COLO829 (cell line): ENCODE measurements at regions not wholly inside any gene's neighbourhood (a gene's known extent, or its start where the extent isn't known, plus 50 kb on each side); places are given as distances from the start of the nearest gene placed in this dataset.
"Not testable (repeated sequence)": the region's sequence is repeated elsewhere in the genome, so short reads cannot be mapped to it uniquely, and the experiment has no call there.

ENCODE experiments used
- DNase-seq: peaks from one replicate; pipeline ENCODE4 v3.0.0; 2012; ENCODE audit warnings: low spot score

GRCh38 chr18:25557011-25557410, 205.0 kb upstream of the ZNF521 start:
- DNase-seq = no peak

GRCh38 chr18:25553631-25554263, 201.8 kb upstream of the ZNF521 start:
- no peak for DNase-seq

- no peak for DNase-seq
These were observed 192.8 kb upstream of the ZNF521 start for GRCh38 chr18:25544546-25545287.

- DNase-seq = no peak
These were observed 186.4 kb upstream of the ZNF521 start for GRCh38 chr18:25538175-25538922.

GRCh38 chr18:25535495-25535894, 183.5 kb upstream of the ZNF521 start:
- DNase-seq = no peak

DNA sequence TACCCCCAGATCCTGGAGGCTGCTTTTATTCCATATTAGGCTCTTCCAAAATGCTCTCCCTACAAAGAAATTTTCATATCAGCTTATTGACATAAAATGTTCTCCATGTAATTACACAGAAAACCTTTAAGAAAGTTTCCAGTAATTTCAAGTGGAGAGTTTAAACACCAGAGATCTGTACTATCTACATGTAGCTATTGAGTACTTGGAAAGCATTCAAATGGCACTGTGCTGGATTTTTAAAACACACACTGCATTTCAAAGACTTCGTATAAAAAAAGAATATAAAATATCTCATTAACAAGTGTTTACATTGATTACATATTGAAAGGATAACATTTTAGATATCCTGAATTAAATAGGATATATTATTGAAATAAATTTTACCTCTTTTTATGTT, 182.4 kb upstream of the ZNF521 start:
- DNase-seq = no peak

DNA sequence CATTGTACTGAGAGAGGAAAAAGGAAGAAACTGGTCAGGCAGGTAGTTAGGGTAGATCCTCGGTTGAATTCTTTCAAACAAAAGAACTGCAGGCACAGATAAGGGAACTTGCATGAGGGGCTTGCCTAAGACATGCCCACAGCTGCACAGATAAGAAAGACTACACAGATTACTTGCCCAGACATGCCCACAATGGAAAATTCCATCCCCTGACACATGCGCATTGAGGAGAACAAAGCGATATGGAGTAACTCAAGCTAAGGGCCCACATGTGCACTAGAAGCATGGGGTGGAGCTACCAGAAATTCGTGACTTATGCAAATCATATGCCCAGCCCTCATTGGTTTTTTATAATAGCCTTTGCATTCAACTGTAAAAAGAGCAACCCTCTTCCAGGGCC, 181.3 kb upstream of the ZNF521 start:
- DNase-seq = no peak

DNA sequence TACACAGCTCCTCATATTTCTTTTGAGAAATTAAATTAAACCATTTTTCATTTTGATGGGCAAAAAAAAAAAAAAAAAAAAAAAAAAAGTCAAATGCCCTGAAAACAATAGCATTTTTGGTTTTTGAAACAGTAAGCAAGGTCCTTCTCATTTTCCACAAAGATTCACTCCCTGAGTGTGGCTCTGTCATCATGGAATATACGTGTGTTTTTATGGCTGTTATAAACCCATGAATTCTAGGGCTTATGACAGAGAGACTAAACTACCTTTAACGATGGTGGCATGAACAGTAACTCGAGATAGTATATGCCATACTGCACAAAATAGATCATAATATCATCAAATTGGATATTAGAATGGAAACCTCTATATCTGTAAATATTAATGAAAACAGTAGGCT, 179.2 kb upstream of the ZNF521 start:
- no peak for DNase-seq

GRCh38 chr18:25525789-25526188, 173.8 kb upstream of the ZNF521 start:
- DNase-seq = not testable (repeated sequence)

DNA sequence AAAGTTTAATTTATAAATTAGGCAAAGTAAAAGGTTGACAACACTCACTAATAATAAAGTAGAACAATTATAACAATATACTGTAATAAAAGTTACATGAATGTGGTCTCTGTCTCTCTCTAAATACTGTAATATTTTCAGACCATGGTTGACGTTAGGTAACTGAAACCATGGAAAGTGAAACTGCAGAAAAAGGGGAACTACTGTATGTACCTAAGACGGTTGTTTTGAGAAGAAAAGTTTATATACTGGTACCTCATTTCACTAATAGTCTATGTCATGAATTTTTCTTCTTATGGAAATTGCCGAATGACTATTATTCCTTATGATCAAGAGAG, 166.7 kb upstream of the ZNF521 start:
- DNase-seq = no peak

DNA sequence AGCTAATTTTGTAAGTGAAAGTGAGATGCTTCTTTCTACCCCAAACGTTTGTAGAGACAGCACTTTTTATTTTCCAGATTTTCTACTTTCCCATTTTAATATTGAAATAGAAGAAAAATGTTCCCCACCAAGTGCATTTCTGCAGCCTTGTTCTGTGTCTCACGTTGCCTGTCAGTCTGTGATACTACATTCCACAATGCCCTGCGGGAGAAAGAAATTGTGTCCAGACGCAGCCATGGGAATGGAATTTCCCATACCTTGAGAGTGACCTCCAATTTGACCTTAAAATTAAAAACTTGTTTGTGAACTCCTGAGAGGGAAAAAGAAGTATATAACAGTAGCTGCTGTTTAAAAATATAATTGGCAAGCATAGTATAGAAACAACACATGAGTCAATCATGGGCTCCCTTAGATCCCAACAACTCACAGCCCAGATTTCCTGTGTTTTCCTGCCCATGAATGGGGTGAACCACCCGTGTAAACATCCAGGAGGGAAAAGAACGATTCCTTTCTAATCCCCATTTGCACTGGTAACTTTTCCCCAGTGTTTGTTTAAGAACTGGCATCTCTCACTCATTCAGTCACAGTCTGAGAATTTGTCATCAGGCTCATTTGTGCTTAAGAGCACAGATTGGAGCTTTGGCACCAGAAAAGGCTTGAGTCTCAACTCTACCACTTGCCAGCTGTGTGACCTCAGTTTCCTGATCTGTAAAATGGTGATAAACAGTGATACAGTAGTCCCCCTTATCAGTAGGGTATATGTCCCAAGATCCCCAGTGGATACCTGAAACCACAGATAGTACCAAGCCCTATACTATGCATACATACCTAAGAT, 166.1 kb upstream of the ZNF521 start:
- DNase-seq = no peak

DNA sequence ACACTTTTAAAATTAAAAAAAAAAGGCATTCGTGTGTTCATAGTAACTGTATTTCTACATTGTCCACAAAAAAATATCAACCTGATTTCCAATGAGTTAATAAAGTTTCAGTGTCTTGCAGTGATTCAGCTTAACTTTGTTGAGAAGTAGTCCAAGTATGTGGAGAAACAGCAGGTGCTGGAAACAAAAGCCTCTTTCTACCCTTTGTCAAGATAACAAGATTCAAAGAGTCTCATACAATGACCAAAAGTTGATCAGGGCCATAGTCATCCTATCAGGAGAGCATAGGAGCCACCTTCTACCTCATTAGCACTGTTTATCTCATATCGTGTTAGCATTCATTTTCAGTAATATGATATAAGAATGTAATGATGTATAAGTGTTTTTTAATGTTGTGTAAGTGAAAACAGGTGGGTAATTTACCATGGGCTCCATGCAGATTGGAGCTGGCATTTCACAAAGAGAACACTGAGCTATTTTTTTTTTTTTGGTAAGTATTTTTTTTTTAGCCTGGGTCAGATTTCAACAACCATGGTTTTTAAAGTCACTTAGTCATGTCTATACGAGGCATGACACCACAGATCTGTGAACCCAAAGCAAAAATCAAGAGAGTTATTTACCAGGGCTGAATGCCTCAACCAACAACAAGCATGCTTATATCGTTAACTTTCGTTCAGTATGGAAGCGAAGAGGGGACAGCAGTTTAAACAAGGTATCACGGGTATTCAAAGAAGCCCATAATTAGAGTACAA, 165.0 kb upstream of the ZNF521 start:
- DNase-seq = no peak

- no peak for DNase-seq
These were observed 164.2 kb upstream of the ZNF521 start for GRCh38 chr18:25516121-25516520.

DNA sequence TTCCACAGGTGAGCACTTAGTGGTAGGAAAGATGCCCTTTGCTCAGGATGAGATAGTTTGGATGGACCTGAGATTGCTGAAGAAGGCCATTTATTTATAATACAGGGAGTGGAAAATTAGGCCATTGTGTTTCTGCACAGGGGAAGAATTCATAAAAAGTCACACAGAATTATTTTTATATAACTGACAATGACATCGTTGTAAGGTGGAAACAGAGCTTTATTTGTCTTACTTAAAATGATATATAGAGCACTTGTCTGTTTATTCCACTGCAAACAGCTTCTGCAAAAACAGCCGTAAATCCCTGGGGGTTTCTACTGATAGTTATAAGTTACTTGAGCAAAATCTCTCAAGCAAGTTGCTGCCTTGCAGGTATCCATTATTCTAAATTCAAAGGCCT, 158.1 kb upstream of the ZNF521 start:
- peak; percentile 32 for DNase-seq

- DNase-seq = peak; percentile 17
These were observed 151.7 kb upstream of the ZNF521 start for GRCh38 chr18:25503567-25504081.

DNA sequence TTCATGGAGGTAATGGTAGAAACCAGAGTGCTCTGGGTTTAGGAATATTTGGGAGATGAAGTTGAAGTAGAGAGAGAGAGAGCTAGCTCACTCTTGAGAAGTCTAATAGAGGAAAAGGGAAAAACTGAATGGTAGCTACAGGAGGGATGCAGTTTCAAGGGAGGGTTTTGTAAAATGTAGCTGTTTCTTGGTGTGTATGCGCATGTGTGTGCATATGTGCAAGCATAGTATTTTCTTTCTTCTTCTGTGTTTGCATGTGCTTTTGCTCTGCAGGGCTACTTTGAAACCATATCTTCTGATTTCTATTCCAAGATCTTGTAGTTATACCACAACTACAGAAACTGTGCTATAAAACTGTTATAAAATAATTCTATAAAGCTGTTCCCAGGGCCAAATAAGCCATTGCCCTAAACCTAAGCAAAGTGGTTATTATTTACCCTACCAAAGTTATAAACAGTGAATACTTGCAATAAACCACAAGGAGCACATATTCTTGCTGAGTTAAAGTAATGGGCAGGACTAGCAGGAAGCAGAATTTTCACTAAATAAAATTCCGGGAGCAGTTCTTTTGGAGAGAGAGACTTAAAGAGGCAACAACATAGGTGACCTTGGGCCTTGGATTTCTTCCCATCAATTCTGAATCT, 145.3 kb upstream of the ZNF521 start:
- no peak for DNase-seq

- no peak for DNase-seq
These were observed 144.6 kb upstream of the ZNF521 start for GRCh38 chr18:25496544-25496943.

- no peak for DNase-seq
These were observed 143.6 kb upstream of the ZNF521 start for GRCh38 chr18:25495606-25496005.

GRCh38 chr18:25494888-25495287, 142.9 kb upstream of the ZNF521 start:
- no peak for DNase-seq

- no peak for DNase-seq
These were observed 141.4 kb upstream of the ZNF521 start for GRCh38 chr18:25493401-25493800.

GRCh38 chr18:25490316-25490715, 138.3 kb upstream of the ZNF521 start:
- no peak for DNase-seq
